Sigmoid colon (tissue), 6 donors: ENCODE measurements at regions not wholly inside any gene's neighbourhood (a gene's known extent, or its start where the extent isn't known, plus 50 kb on each side); places are given as distances from the start of the nearest gene placed in this dataset.

ENCODE experiments used
- DNase-seq: peaks from one replicate; pipeline ENCODE4 v3.0.0-alpha.2; 2019
- H3K27ac ChIP-seq, 4 donors: fragments of 200-600 bp; sonication (generic); one replicate each; pipeline ENCODE4 v1.5.1; 2016 to 2019; ENCODE audit warnings: mild to moderate bottlenecking in 1 of 4
- H3K27me3 ChIP-seq, 3 donors: fragments of 200-600 bp; sonication (generic); one replicate each; pipeline ENCODE4 v1.5.1; 2019; ENCODE audit warnings: mild to moderate bottlenecking in 1 of 3
- H3K36me3 ChIP-seq, 4 donors: fragments of 200-600 bp; sonication (generic); one replicate each; pipeline ENCODE4 v1.5.1; 2016 to 2019
- H3K4me1 ChIP-seq, 4 donors: fragments of 200-600 bp; sonication (generic); one replicate each; pipeline ENCODE4 v1.5.1; 2017 to 2019
- H3K4me3 ChIP-seq, 4 donors: fragments of 200-600 bp; sonication (generic); one replicate each; pipeline ENCODE4 v1.5.1; 2017 to 2019; ENCODE audit warnings: mild to moderate bottlenecking in 2 of 4, moderate library complexity in 1 of 4
- H3K9me3 ChIP-seq, 4 donors: fragments of 200-600 bp in 3 of 4; sonication (generic) in 3 of 4; one replicate each; pipeline versions ENCODE4 v1.5.1 to v1.6.1; 2013 to 2019
- CTCF ChIP-seq, 4 experiments: fragments of 450-650 bp in 3 of 4; fragments of 200-600 bp in 1 of 4; IDR thresholded peaks; one replicate each; pipeline ENCODE4 v1.5.1; 2016 to 2019; ENCODE audit warnings: antibody characterized with exemption in 4 of 4, mild to moderate bottlenecking in 3 of 4, moderate library complexity in 2 of 4
- EP300 ChIP-seq, 4 donors: sonication (generic); formaldehyde crosslinking; IDR thresholded peaks; one replicate each; pipeline ENCODE4 v1.6.1; 2017; ENCODE audit warnings: antibody characterized with exemption in 4 of 4
- POLR2A ChIP-seq, 2 donors: fragments of 450-650 bp; IDR thresholded peaks; one replicate each; pipeline ENCODE4 v1.6.1; 2016; ENCODE audit warnings: antibody characterized with exemption in 2 of 2, mild to moderate bottlenecking in 2 of 2, moderate library complexity in 2 of 2
- POLR2AphosphoS5 ChIP-seq, 4 donors: sonication (generic); formaldehyde crosslinking; IDR thresholded peaks; one replicate each; pipeline ENCODE4 v1.6.1; 2017; ENCODE audit warnings: antibody characterized with exemption in 4 of 4
- WGBS, 2 donors: extraction: QIAGEN DNeasy Blood & Tissue Kit; methylation state at CpG; one replicate each; pipeline ENCODE4 v1.1.7; 2013; 5-methylcytosine and 5-hydroxymethylcytosine counted together
- intact Hi-C: fragments of 100-400 bp; cut with DNase I; formaldehyde crosslinking; loops from one replicate; pipeline ENCODE4 v1.15.1; 2023
- donor health status: healthy with polysubstance abuse.
- donor health status: healthy.

GRCh38 chr2:128395196-128395595 lies 76.5 kb upstream of the HS6ST1 start:
- DNase-seq: peak; percentile 39
- TF ChIP-seq EP300 (IDR thresholded peaks at IDR 0.05) (no peak), POLR2AphosphoS5 (IDR thresholded peaks at IDR 0.05) (no peak), POLR2A (IDR thresholded peaks at IDR 0.05) (no peak), CTCF (IDR thresholded peaks at IDR 0.05) (no peak)
- Histone ChIP-seq H3K4me1 (peaks cover 0 to 7% (median 0%) of the 10 kb centered on the region in 4 donors), H3K27me3 (no peaks in the 10 kb centered on the region), H3K36me3 (no peaks in the 10 kb centered on the region), H3K27ac (no peak overlapping the region), H3K9me3 (no peaks in the 10 kb centered on the region), H3K4me3 (no peak overlapping the region)
- intact Hi-C loops: no loop called here
- WGBS, 2 donors: 79% methylated on average over 10 of the region's 10 CpGs

- Histone ChIP-seq H3K4me3 (no peak overlapping the region), H3K27ac (peak overlapping the region in 1 of 4 donors; percentile 58), H3K36me3 (no peaks in the 10 kb centered on the region), H3K27me3 (no peaks in the 10 kb centered on the region), H3K4me1 (peaks cover 0 to 7% (median 0%) of the 10 kb centered on the region in 4 donors), H3K9me3 (no peaks in the 10 kb centered on the region)
- intact Hi-C loops: no loop called here
- DNase-seq: peak; percentile 53
- 72 to 78% methylated on average over 14 to 15 of the region's 15 CpGs for WGBS, 2 donors
- TF ChIP-seq POLR2AphosphoS5 (IDR thresholded peaks at IDR 0.05) (no peak), EP300 (IDR thresholded peaks at IDR 0.05) (no peak), POLR2A (IDR thresholded peaks at IDR 0.05) (no peak), CTCF (IDR thresholded peaks at IDR 0.05) (no peak)
Measured at GRCh38 chr2:128395640-128396499, 77.2 kb upstream of the HS6ST1 start.

GRCh38 chr2:128396500-128396891 lies 77.8 kb upstream of the HS6ST1 start:
- Histone ChIP-seq H3K9me3 (no peaks in the 10 kb centered on the region), H3K4me3 (no peak overlapping the region), H3K27ac (peak overlapping the region in 1 of 4 donors; percentile 58), H3K36me3 (no peaks in the 10 kb centered on the region), H3K4me1 (peaks cover 0 to 7% (median 0%) of the 10 kb centered on the region in 4 donors), H3K27me3 (no peaks in the 10 kb centered on the region)
- no peak for DNase-seq
- intact Hi-C loops: no loop called here
- no peak for TF ChIP-seq POLR2AphosphoS5 (IDR thresholded peaks at IDR 0.05)
- no peak for TF ChIP-seq EP300 (IDR thresholded peaks at IDR 0.05)
- TF ChIP-seq POLR2A (IDR thresholded peaks at IDR 0.05): no peak
- TF ChIP-seq CTCF (IDR thresholded peaks at IDR 0.05): no peak
- 75 to 88% methylated on average over 7 of the region's 7 CpGs for WGBS, 2 donors

- no peak overlapping the region for H3K27ac ChIP-seq
- H3K4me3 ChIP-seq: no peak overlapping the region
- 80 to 84% methylated on average over 2 of the region's 2 CpGs for WGBS, 2 donors
- intact Hi-C loops: no loop called here
- H3K4me1 ChIP-seq: peaks cover 0 to 7% (median 0%) of the 10 kb centered on the region in 4 donors
- no peak for DNase-seq
- H3K9me3 ChIP-seq: no peaks in the 10 kb centered on the region
- H3K36me3 ChIP-seq: no peaks in the 10 kb centered on the region
- H3K27me3 ChIP-seq: no peaks in the 10 kb centered on the region
- TF ChIP-seq EP300 (IDR thresholded peaks at IDR 0.05): no peak
- TF ChIP-seq CTCF (IDR thresholded peaks at IDR 0.05): no peak
- no peak for TF ChIP-seq POLR2AphosphoS5 (IDR thresholded peaks at IDR 0.05)
- no peak for TF ChIP-seq POLR2A (IDR thresholded peaks at IDR 0.05)
Measured at GRCh38 chr2:128396946-128397345, 78.3 kb upstream of the HS6ST1 start.
